ENCODE measurements at regions not wholly inside any gene's neighbourhood (a gene's known extent, or its start where the extent isn't known, plus 50 kb on each side); places are given as distances from the start of the nearest gene placed in this dataset.

DNA sequence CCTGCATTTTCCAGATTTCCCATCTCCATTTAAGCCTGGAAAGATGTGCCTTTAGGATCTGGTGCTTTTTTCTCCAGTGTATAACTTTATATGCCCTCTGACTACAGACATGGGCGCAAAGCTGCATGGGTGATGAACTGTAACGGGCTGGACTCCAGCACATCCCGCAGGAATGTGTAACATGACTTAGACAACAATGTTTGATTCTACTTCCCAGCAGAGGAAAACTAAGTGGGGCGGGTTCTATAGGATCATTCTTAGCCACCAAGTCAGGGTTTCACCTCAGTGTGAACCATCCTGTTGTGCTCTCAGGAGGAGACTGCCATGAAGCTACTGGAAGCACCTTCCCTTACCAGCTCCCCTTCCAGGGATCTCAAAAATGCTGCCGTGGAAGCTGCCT is 93.2 kb upstream of the SERP2 start:
- DNase-seq (ENCODE audit: low read depth), result no peak
- TF ChIP-seq, protein P1, sequence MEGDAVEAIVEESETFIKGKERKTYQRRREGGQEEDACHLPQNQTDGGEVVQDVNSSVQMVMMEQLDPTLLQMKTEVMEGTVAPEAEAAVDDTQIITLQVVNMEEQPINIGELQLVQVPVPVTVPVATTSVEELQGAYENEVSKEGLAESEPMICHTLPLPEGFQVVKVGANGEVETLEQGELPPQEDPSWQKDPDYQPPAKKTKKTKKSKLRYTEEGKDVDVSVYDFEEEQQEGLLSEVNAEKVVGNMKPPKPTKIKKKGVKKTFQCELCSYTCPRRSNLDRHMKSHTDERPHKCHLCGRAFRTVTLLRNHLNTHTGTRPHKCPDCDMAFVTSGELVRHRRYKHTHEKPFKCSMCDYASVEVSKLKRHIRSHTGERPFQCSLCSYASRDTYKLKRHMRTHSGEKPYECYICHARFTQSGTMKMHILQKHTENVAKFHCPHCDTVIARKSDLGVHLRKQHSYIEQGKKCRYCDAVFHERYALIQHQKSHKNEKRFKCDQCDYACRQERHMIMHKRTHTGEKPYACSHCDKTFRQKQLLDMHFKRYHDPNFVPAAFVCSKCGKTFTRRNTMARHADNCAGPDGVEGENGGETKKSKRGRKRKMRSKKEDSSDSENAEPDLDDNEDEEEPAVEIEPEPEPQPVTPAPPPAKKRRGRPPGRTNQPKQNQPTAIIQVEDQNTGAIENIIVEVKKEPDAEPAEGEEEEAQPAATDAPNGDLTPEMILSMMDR (IDR thresholded peaks at IDR 0.05; ENCODE audit: low read length, missing control alignments), result no peak
- no peak overlapping the region for H3K4me3 ChIP-seq (replicated peaks; ENCODE audit: low read depth, low read length)

DNA sequence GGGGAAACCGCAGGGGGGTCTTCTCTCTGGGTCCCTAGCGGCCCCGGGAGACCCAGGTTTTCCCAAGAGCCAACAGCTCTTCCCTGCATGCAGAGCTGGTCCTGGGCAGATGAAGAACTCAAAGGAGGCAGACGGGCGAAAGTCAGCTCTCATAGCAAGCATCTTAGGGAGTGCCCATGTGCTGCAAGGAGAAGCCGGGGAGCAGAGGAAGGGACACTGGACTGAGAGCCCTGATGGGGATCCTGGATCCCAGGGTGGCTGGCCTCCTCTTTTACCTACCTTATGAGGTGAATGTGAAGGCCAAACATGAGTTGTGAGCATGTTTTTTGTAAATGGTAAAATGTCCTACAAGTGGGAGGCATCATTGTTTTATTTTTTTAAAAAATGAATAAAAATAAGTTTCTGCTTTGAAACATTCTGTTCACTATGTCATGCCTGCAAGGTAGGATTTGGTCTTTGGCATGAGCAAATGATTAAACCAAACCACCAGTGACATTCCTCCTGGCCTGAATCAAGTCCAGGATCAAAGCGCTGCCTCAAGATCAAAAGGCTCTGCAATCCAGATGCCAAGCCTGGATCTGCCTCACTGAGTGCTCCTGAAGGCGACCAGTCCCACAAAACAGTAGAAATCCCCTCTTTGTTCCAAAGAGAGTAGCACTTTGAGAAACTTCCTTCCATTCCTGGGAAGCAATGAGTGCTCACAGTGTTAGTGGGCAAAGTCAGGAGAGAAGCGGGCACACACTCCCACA is 92.2 kb upstream of the SERP2 start:
- no peak for DNase-seq (ENCODE audit: low read depth)
- H3K4me3 ChIP-seq (replicated peaks; ENCODE audit: low read depth, low read length), result no peak overlapping the region
- TF ChIP-seq, protein P1 (IDR thresholded peaks at IDR 0.05; ENCODE audit: low read length, missing control alignments), result no peak

DNA sequence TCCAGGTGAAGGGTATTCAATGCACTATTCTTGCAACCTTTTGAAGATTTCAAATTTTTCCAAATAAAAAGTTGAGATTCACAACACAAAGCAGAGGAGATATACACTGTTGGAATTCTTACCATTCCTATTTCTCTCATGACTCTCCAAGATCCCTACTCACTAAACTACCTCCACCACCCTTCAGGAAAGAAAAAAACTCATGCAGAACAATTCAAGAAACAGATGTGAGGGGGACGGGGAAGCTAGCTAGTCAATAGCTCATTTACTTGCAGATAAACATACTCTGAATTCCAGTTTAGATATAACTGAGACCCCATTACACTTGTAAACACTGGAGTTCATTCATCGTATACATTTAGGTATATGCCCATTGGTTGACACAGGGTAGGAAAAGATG is 90.0 kb upstream of the SERP2 start:
- H3K4me3 ChIP-seq (replicated peaks; ENCODE audit: low read depth, low read length), result no peak overlapping the region
- TF ChIP-seq, protein P1 (IDR thresholded peaks at IDR 0.05; ENCODE audit: low read length, missing control alignments), result no peak
- DNase-seq (ENCODE audit: low read depth), result no peak

DNA sequence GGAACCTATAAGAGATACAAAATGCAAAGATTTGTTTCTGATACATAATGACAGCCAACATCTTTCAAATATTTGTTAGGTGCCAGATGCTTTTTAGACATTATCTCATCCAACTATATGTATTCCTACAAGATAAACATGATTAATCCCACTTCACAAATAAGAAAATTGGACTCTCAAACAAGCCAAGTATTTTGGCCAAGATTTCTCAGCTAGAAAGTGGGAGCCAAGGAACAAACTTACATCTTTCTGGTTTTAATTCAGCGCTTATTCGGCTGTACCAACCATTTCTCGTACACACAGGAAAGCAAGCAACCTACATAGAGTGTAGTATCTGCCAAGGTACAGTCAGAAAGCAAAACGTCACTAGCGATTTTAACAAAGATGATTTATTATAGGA is 85.7 kb upstream of the SERP2 start:
- no peak overlapping the region for H3K4me3 ChIP-seq (replicated peaks; ENCODE audit: low read depth, low read length)
- no peak for DNase-seq (ENCODE audit: low read depth)
- TF ChIP-seq, protein P1 (IDR thresholded peaks at IDR 0.05; ENCODE audit: low read length, missing control alignments), result no peak

DNA sequence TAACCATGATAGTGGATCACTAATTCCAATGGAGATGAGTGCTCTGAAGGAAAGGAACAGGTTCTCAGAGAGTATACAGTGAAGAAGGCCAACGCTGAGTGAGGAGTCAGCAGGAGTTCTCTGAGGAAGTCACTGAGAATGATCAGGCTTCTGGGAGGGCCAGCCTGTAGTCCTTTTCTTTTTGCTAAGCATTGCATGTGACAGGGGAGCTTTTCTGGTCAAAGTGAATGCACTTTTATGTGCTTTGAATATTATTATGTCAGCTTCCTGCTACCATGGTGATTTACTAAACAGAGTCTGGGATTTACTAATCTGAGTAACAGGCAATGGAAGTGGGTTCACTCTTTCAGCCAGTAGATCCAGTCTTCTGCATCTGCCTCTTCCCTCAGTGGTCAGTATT is 81.1 kb upstream of the SERP2 start:
- TF ChIP-seq, protein P1 (IDR thresholded peaks at IDR 0.05; ENCODE audit: low read length, missing control alignments), result no peak
- H3K4me3 ChIP-seq (replicated peaks; ENCODE audit: low read depth, low read length), result no peak overlapping the region
- DNase-seq (ENCODE audit: low read depth), result no peak

DNA sequence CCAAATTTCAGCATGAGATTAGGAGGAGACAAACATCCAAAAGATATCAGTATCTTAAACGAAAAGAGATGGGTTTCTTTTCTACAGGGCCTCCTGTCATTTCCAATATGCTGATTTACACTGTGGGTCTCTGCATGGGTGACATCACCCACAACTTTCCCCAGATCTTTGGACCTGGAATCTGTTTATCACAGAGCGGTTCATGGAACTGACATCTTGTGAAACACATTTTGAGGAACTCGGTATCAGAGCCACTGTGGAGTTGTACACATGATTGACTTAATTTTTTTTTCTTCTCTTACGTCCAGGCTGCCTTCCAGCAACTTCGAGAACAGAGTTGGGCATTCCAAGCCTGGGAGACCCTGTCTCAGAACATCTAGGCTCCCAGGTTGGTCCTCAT is 80.2 kb upstream of the SERP2 start:
- TF ChIP-seq, protein P1 (IDR thresholded peaks at IDR 0.05; ENCODE audit: low read length, missing control alignments), result no peak
- DNase-seq (ENCODE audit: low read depth), result no peak
- no peak overlapping the region for H3K4me3 ChIP-seq (replicated peaks; ENCODE audit: low read depth, low read length)
